SKM-1 treated with dmso at 0.1 percent for 144 hours (cell line): ENCODE measurements at regions not wholly inside any gene's neighbourhood (a gene's known extent, or its start where the extent isn't known, plus 50 kb on each side); places are given as distances from the start of the nearest gene placed in this dataset.

Experiments used
- DNase-seq: peaks from one replicate; lab custom pipeline; 2025; ENCODE audit not compliant: unreplicated experiment; lab: John Stamatoyannopoulos, UW

DNA sequence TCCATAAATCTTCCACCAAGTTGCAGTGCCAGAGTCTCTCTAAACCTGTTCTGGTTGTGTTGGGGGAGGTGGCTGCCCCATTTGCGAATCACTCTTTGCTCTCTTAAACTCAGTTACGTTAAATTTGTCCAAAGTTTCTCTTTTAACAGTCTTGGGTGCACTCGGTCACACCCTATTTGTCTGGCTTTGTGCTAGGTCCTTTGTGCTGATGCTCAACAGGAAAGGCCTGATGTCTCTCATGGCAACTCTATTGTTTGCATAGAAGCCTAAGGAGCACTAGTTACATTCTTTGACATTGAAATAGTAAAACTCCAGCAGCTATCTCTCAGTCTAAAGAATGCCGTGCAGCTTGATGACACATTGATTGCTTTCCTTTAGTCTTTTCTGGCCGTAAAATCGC lies 105.1 kb downstream of the TRMT11 start:
- DNase-seq, result no peak

DNA sequence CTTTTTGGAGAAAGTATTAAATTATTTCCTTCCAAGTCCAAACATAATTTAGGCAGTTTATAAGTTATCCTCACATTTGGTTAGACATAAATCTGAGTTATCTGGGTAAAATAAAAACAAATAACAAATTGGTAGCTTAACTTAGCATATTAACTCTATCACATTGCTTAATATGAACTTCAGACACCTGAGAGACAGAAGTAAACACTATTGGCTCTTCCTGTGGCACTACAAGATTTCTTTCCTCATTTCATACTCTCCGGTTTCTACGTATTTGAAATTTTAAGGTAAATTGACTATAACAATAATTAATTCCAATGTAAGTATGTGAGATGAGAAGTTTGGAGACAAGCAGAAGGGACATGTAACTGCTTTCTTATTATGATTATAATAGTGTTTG lies 106.8 kb downstream of the TRMT11 start:
- DNase-seq, result no peak

DNA sequence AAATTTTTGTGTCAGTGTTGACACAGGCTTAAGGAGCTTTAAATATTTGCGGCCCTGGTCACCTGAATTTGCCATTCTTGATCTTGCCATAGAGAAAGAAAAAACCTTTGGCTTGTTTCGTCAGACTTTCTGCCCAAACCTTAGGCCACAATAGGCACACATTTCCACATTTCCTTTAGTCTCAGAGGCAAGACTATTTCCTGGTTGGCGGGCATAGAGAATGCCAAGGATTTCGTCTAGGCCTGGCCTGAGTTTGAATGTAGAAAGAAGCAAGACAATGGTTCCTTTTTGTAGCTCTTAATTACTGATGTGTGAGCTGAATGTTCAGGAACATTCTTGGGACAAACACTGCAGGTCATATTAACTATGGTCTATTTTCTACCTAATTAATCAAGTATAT lies 108.1 kb downstream of the TRMT11 start:
- no peak for DNase-seq

DNA sequence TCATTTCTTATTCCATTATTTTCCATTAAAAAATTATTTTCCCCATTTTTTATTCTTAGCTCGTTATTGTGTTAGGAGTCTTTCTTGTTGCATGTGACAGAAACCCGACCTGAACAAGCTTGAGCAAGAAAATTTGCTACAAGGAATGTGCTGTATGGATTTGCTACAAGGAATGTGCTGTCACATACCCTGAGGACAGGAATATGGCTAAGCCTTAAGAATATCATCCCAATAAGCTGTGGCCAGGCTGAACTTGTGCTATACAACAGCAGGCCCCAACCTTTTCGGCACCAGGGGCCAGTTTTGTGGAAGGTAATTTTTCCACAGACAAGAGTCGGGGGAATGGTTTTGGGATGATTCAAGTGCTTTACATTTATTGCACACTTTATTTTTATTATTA lies 114.0 kb downstream of the TRMT11 start:
- no peak for DNase-seq

DNA sequence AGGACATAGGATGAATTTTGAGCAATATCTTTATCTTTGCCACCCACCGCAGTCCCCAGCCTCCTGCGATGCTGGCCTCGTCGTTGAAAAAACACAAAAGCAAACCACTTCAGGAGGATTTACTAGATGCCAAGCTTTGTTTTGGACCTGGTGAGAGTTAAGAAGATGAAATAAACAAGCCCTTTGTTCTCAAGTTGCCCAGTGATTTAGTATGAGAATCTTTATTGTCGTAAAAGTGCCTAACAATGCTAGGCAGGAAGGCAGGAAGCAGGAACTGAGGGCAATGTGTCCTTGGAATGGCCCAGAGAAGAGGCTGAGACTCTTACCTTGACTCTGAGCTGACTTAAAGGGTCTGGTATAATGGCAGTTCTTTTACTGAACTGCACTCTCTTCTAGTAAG lies 116.0 kb downstream of the TRMT11 start:
- no peak for DNase-seq

DNA sequence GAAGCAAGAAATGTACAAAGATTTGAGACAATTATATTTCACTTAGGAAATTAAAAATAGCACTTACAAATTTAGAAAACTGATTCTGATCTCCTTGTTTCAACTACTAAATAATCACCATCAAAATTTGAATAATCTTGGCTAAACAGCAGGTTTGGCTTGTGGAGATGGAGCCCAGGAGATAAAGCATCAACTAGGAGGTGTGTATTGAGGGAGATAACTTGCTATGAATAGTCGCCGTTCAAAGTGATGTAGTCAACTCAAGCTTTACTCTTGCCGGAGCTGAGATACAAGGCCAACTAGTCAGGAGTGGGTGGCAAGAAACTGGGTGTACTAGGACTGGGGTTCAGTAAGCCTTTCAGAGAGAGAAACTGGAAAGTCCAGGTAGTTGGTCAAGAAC lies 117.7 kb downstream of the TRMT11 start:
- DNase-seq, result no peak

DNA sequence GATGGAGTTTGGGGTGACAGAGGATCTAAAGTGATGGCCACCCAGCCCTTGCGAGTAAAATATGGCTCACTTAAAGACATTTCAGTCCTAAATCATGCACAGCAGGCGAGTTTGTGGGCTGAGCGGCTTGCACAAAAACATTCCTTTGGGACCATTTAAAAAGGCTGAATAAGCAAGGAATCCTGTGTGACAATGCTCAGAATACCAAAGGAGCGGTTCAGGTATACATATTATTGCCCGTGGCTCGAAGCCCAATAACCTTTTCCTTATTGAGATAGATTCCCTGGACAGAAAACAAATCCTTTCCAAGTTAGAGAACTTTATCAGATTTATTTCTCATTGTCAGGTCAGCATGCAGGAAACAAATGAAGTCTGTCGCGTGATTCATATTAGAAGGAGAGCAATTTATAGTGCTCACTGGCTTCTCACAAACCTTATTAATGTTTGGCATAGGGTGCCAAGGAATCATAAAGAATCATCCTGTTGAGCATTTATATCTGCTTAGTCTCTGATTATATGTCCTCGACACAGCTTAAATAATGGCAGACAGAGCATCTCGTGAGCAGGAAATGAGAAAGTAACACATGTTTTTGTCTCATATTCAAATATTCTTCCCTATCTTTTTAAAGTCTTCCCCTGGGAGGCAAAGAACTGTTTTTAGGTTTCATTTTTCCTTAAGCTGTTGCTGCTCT lies 121.3 kb downstream of the TRMT11 start:
- DNase-seq, result no peak

DNA sequence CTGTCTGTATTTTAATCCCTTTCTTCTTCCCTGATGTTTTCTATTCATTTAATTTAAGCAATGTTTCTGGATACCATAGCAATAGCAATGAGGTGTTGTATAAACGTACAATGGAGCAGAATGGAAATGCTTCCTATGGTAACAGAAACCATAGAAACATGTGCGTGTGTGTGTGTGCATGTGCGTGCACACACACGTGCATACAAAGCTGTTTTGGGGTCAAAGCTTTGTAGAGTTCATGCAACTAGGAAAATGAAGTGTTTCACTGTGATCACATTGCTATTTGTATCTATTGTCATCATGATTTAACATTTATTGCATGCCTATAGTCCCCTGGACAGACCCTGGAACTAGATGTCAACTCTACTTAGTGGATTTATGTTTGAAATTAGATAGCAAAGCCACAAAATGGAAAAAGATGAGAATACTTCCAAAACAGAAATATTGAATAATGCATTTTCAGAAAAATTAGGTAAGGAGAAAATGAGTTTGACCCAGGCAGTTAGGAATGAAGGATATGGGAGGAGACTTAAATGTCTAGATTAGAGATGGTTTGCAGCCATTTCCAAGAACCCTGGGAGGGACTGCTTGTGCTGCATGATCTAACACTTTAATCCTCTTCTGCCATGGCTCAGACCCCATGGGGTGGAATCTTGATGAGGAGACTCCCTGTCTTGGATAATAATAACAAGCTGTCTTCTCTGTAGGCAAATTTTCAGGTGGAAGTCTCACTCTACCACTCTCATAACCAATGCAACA lies 124.4 kb downstream of the TRMT11 start:
- DNase-seq, result no peak

DNA sequence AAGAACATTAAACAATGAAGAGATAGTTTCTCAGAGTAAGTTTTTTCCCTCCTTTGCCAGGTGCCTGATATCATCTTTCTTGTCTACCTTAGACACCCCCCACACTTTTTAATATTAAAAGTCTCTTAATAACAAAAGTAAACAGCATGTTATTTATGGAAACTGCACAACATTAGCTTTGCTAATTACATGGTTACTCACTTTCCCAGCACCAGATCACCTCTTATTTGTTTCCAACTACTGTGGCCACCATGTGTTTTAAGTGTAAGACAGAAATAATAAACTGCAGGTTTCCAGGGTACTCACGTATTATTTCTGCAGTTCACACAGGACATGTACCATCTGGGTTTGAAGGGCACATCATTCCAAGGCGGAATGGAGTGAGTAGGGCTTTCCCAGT lies 125.0 kb downstream of the TRMT11 start:
- DNase-seq, result no peak

DNA sequence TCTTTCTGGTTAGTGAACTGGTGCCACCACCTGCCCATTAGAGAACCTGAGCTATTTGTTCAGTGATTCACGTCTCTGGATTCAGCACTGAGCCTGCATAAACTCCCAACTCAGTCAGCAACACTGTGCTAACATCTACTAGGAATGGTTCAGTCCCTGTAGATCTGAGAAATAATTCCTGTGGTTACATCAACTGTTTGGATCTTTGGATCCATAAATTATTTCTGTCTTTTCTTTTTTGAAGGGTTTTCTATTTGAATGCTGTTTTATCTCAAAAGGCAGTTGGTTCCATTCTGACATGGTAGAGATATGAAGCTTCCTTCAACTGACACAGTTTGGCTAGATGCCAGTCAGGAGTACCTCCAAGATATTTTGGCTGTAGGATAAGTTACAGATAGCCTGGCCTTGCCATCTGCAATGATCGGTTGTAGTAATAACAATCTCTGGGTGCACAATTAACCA lies 125.9 kb downstream of the TRMT11 start:
- DNase-seq, result no peak

DNA sequence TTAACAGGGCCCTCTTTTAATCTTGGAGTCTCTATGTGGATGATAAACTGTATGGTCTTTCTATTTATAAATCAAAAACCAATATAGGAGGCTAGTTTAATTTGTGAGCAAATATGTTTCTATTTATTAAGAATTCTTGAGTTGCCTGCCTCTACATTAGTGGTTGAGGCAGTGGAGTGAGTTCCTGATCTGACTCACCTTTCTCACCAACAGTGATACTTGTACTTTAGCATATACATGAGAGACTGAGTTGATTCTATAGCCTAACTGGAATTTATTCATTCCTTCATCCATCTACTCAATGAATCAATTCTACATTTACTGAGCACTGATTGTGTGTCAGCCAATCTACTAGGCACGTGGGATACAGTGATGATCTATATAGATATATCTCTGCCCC lies 126.9 kb downstream of the TRMT11 start:
- no peak for DNase-seq

DNA sequence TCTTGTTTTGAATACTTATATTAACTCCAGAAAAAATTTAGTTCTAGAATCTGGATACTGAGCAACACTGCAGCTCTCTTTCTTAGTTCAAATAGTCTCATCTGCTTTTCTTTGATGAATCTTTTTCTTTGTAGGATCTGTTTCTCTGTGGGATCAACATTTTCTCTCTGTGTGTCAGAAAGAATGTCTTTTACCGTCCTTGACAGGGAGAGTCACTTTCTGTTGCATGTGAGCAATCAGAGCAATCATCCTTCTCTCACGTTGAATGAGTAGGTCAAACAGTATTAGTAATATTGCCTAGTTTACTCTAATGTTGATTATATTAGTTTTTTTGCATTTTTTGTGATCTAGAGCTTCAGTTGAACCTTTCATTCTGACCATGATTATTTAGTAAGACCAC lies 130.9 kb downstream of the TRMT11 start:
- DNase-seq, result no peak

DNA sequence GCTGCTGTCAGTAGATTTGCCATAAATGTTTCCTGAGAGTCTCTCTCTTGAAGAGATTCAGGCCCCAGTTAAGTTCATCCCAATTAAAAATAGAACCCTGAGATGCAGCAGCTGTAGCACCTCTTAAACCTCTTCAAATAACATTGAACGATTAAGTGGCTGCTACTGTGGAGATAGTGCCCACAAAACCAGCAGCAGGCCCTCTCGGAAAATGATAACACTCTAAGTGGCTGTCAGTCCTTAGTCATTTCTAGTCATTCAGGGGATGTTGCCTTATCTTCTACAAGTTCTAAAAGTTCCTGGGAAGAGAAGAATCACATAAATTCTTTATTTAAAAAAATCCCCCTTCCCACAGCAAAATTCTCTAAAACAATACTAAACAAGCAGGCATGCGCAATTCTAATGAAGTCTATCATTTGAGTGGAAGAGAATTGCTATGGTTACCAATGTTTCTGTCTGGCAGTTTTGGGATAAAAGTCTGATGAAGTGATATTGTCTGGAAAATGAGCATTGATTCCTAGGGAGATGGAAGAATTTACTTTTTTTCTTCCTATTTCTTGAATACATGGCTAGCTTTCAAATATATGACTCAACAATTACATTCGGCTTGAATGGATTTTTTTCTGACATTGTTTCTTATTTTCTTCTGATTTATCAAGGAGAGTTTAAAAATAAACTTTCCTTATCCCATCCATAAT lies 131.9 kb downstream of the TRMT11 start:
- DNase-seq, result no peak

DNA sequence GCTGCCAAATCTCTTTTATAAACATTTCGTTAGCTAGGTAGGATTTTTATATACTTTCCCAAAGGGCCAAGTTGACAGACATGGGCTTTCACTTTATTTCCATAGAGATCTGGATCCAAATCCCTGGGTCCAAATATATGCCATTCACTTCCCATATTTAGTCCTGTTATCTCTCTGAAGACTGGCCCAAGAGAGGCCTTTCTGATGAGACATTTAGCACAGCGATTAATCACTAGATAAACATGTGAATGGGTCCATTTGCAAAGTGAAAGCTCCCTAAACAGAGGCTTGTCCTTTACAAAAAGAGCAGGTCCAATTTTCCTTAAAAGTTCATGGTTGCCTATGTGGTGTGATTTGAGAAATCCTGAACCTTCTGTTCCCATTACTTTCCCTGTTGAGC lies 132.6 kb downstream of the TRMT11 start:
- DNase-seq, result no peak

DNA sequence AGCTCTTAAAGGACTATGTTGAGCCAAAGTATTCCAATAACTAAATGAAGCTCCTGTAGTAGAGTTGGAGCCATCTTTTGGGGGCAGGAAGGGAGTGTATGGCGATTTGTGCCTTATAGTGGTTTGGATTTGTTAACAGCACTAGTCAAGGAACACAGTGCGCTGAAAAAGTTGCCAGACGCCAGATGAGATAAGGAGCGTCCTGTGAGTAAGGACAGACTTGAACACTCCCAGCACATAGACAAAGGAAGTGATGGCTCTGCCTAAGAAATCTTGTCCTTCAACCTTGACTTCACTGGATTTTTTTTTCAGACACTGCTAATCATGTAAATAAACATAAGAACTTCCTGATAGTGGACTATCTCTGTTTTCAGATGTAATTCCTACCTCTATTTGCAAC lies 136.9 kb downstream of the TRMT11 start:
- no peak for DNase-seq

DNA sequence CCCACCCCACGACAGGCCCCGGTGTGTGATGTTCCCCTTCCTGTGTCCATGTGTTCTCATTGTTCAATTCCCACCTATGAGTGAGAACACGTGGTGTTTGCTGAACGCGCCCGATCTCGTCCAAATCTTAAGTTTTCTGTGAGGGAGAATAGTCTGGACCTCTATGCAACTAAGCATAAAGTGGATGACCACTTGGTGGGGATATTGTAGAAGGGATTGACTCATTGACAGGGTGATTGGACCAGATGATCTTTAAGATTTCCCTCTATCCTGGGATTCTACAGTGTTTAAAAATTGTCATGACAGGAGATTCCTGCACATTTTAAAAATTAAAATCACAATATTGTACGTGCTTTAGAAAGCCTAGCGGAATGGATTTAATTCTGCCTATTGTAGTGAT lies 141.3 kb downstream of the TRMT11 start:
- no peak for DNase-seq

DNA sequence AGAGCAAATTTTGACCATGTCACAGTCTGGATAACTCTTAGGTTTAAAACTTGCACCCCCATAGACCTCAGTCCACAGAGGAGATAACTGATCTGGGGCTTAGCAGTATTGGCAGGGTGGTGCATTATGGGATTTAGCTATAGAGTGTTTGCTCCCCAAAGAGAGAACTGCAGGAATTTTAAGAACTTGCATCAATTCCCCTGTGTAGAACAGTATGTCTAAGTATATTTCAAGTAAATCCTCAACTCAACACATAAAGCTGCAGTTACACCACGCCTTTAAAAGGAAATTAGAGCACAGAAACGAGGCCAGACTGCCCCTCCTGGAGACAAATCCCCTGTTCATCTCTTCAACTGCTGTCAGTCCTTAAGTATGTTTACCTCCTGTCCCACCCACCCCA lies 144.9 kb downstream of the TRMT11 start:
- DNase-seq, result no peak

DNA sequence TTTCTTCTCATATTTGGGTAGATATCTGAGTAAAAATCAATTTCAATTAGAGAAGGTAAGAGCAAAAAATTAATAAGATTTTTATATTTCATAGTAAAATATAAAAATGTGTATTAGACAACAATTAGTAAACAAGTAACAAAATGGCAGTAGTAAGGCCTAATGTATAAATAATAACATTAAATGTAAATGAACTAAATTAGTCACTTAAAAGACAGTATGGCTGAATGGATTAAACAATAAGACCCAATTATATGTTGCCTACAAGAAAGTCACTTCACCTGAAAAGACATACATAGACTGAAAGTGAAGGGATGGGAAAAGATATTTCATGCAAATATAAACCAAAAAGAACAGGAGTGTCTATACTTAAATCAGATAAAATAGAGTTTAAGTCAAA lies 147.6 kb downstream of the TRMT11 start:
- DNase-seq, result no peak

DNA sequence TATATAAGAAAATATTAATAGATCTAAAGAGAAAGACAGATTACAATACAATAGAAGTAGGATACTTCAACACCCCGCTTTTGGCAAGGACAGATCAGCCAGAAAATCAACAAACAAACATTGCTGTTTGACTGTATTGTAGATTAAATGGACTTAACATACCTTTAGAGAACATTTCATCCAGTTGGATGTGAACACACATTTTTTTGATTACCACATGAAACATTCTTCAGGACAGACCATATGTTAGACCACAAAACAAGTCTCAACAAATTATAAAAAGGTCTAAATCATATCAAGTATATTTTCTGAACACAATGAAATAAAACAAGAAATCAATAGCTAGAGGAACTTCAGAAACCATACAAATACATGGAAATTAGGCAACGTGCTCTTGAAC lies 148.2 kb downstream of the TRMT11 start:
- no peak for DNase-seq

DNA sequence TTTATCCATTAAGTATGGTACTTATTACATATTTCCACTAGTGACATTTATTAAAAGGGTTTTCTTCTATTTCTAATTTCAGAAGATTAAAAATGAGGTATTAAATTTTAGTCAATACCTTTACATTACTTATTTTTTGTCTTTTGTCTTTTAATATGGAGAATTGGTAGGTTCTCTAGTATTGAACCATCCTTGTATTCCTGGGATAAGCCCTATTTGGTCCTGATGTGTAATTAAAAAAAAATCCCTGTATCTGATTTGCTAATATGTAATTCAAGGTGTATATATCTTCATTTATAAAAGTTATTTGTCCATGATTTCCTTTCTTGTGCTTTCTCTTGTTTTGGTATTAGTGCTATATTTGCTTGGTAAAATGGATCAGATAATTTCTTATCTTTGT lies 153.7 kb downstream of the TRMT11 start:
- DNase-seq, result no peak

DNA sequence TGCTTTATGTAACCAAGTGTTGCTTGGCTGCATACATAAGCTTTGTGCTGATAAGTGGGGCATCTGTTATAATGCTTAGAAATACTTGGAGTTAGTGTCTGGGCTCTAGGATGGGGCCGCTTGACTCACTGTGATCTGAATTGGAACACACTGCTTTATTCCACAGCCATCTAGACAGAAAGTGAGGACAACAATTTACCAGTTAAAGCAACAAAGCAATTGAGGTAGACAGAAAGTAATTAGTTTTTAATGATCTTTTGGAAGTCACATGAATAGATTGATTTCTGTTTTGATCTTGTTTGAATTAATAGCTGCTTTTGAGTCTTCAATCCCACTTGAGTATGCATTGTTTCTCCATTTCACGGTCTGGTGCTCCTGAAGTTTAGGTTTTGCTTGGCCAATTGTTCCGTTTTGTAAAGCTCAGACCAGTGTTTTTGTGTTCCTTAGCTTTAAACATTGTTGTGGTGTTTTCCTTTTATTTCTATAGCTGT lies 157.5 kb downstream of the TRMT11 start:
- DNase-seq, result no peak

DNA sequence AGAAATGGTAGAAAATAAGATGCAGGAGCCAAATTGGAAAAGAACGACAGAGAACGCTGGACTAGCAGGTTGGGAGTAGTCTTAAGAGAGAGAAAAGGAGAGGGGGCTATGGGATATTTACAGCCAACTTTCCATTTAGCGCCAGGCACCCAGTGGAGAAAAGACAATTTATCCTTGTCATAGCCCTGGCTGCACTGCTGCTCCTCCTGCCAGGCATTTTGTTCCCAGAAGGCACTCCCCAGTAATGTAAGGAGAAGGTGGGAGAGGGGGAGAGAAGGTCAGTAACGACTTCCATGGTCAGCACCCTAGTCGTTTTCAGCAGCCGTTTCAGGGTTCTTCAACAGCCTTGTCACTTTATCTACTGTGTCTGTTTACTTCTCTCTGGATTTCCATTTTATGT lies 159.0 kb downstream of the TRMT11 start:
- DNase-seq, result no peak
